GM23338 (cell line): ENCODE measurements at regions not wholly inside any gene's neighbourhood (a gene's known extent, or its start where the extent isn't known, plus 50 kb on each side); places are given as distances from the start of the nearest gene placed in this dataset.

Experiments used
- ATAC-seq: fragments of 200-7000 bp; cut with Tn5 transposase; 3 replicates; pipeline ENCODE4 v1.9.1; 2020
- DNase-seq: peaks from one replicate; pipeline ENCODE4 v3.0.0-alpha.2; 2015; ENCODE audit warnings: low spot score
- H2AFZ ChIP-seq: fragments of 200-600 bp; sonication (generic); 2 replicates; pipeline ENCODE4 v1.8.0; 2016; ENCODE audit warnings: antibody characterized with exemption, mild to moderate bottlenecking, moderate library complexity
- H3F3A ChIP-seq: fragments of 200-600 bp; sonication (generic); replicated peaks from 2 replicates; pipeline ENCODE4 v1.8.0; 2017; ENCODE audit warnings: antibody characterized with exemption, mixed run types, low read depth
- H3K27ac ChIP-seq: fragments of 200-600 bp; sonication (generic); 2 replicates; pipeline ENCODE4 v1.6.1; 2016; ENCODE audit warnings: low read depth
- H3K27me3 ChIP-seq: fragments of 200-600 bp; sonication (generic); 2 replicates; pipeline ENCODE4 v1.8.0; 2016; ENCODE audit warnings: mild to moderate bottlenecking, mixed run types, moderate library complexity; ENCODE audit not compliant: insufficient read depth
- H3K36me3 ChIP-seq: fragments of 200-600 bp; sonication (generic); 2 replicates; pipeline ENCODE4 v1.8.0; 2016; ENCODE audit warnings: mild to moderate bottlenecking; ENCODE audit not compliant: insufficient read depth
- H3K4me1 ChIP-seq: fragments of 200-600 bp; sonication (generic); 2 replicates; pipeline ENCODE4 v1.8.0; 2016; ENCODE audit warnings: mild to moderate bottlenecking, moderate library complexity; ENCODE audit not compliant: insufficient read depth
- H3K4me2 ChIP-seq: fragments of 200-600 bp; sonication (generic); 2 replicates; pipeline ENCODE4 v1.7.1; 2017; ENCODE audit warnings: mixed run types
- H3K4me3 ChIP-seq: fragments of 200-600 bp; sonication (generic); 2 replicates; pipeline ENCODE4 v1.6.1; 2016; ENCODE audit warnings: mixed run types
- H3K79me2 ChIP-seq: fragments of 200-600 bp; sonication (generic); replicated peaks from 2 replicates; pipeline ENCODE4 v1.8.0; 2017; ENCODE audit warnings: mild to moderate bottlenecking; ENCODE audit not compliant: insufficient read depth
- H3K9me2 ChIP-seq: fragments of 200-600 bp; sonication (generic); 2 replicates; pipeline ENCODE4 v1.8.0; 2017; ENCODE audit not compliant: insufficient read depth
- H4K20me1 ChIP-seq: fragments of 200-600 bp; sonication (generic); replicated peaks from 2 replicates; pipeline ENCODE4 v1.8.0; 2017; ENCODE audit warnings: mild to moderate bottlenecking; ENCODE audit not compliant: insufficient read depth
- H3K27ac Mint-ChIP-seq: 2 replicates; pipeline ENCODE4 v1.8.0; 2020; ENCODE audit warnings: inconsistent platforms, mild to moderate bottlenecking, moderate library complexity, mixed read lengths
- H3K27me3 Mint-ChIP-seq: 3 replicates; pipeline ENCODE4 v1.8.0; 2022; ENCODE audit warnings: low read depth, mild to moderate bottlenecking, moderate library complexity, mixed read lengths, inconsistent platforms; ENCODE audit not compliant: insufficient read depth, poor library complexity
- H3K36me3 Mint-ChIP-seq: 3 replicates; pipeline ENCODE4 v1.8.0; 2021; ENCODE audit warnings: low read depth, mild to moderate bottlenecking, inconsistent platforms, moderate library complexity, mixed read lengths
- H3K4me1 Mint-ChIP-seq: 3 replicates; pipeline ENCODE4 v1.8.0; 2020; ENCODE audit warnings: mild to moderate bottlenecking, inconsistent platforms, mixed read lengths
- H3K4me3 Mint-ChIP-seq: 3 replicates; pipeline ENCODE4 v1.8.0; 2021; ENCODE audit warnings: moderate library complexity, mild to moderate bottlenecking, inconsistent platforms, mixed read lengths
- H3K9me3 Mint-ChIP-seq: 3 replicates; pipeline ENCODE4 v1.8.0; 2020; ENCODE audit warnings: moderate library complexity, mild to moderate bottlenecking, inconsistent platforms, mixed read lengths
- CREB1 ChIP-seq: fragments of 250-450 bp; sonication (Bioruptor Pico); IDR thresholded peaks from 2 replicates; pipeline ENCODE4 v1.5.0; 2020; ENCODE audit warnings: low read depth, mild to moderate bottlenecking, moderate library complexity
- CTCF ChIP-seq, 2 experiments: fragments of 200-600 bp in 1 of 2; sonication (generic) in 1 of 2; conservative IDR thresholded peaks; 2 replicates each; pipeline versions ENCODE4 v1.5.1 to v1.6.1; 2016 to 2017; ENCODE audit warnings: antibody characterized with exemption in 2 of 2, low read depth in 2 of 2, mild to moderate bottlenecking in 2 of 2, moderate library complexity in 1 of 2
- ETS1 ChIP-seq: IDR thresholded peaks from 2 replicates; pipeline ENCODE4 v1.6.1; 2016; ENCODE audit warnings: antibody characterized with exemption
- EZH2 ChIP-seq: fragments of 200-600 bp; sonication (generic); IDR thresholded peaks from one replicate; pipeline ENCODE4 v1.8.0; 2017; ENCODE audit warnings: antibody characterized with exemption, mild to moderate bottlenecking, low read depth; ENCODE audit not compliant: unreplicated experiment
- EZH2phosphoT487 ChIP-seq: fragments of 200-600 bp; sonication (generic); IDR thresholded peaks from one replicate; pipeline ENCODE4 v1.8.1; 2018; ENCODE audit warnings: antibody characterized with exemption; ENCODE audit not compliant: unreplicated experiment
- JUNB ChIP-seq: IDR thresholded peaks from one replicate; pipeline ENCODE4 v1.6.1; 2016; ENCODE audit warnings: antibody characterized with exemption; ENCODE audit not compliant: unreplicated experiment
- NANOG ChIP-seq: IDR thresholded peaks from 2 replicates; pipeline ENCODE4 v1.6.1; 2016; ENCODE audit warnings: antibody characterized with exemption, borderline replicate concordance
- POLR2AphosphoS5 ChIP-seq: IDR thresholded peaks from 2 replicates; pipeline ENCODE4 v1.6.1; 2016; ENCODE audit warnings: antibody characterized with exemption, low read depth
- STAT1 ChIP-seq: IDR thresholded peaks from one replicate; pipeline ENCODE4 v1.6.1; 2016; ENCODE audit warnings: antibody characterized with exemption; ENCODE audit not compliant: unreplicated experiment
- ZNF331 ChIP-seq: fragments of 250-450 bp; sonication (Bioruptor Pico); IDR thresholded peaks from 2 replicates; pipeline ENCODE4 v1.5.0; 2020; ENCODE audit warnings: low read depth, mild to moderate bottlenecking, moderate library complexity
- TF ChIP-seq, protein P1 (sequence below): IDR thresholded peaks from one replicate; pipeline ENCODE4 v1.6.1; 2018; ENCODE audit warnings: antibody characterized with exemption; ENCODE audit not compliant: unreplicated experiment
- TF ChIP-seq, protein P2 (sequence below): fragments of 250-450 bp; sonication (Bioruptor Pico); IDR thresholded peaks from 2 replicates; pipeline ENCODE4 v1.5.0; 2020; ENCODE audit warnings: mild to moderate bottlenecking, moderate library complexity

DNA sequence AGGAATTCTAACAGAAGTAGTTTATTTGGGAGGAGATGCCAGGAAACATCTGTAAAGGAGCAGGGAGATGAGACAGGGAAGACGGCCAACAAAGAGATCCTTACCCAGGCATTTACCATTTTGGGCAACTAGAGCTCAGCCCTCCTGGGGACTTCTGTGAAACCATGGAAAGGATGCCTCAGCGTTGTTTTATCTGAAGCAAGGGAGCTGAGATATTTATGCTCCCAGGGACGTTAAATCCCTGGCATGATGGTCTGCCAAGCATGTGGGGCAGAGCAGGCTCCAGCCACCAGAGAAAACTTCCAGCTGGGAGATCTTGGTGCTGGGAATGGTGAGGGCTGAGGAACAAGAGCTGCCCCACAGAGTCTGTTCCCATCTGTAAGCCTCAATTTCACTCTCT lies 114.8 kb upstream of the FOXF1 start:
- Histone ChIP-seq H4K20me1 (no peaks in the 10 kb centered on the region), H3K79me2 (no peaks in the 10 kb centered on the region), H3K36me3 (no peaks in the 10 kb centered on the region), H3K27me3 (no peaks in the 10 kb centered on the region), H3K4me1 (peaks cover 11% of the 10 kb centered on the region; the same call in 1 of the 2 replicates), H2AFZ (no peak overlapping the region), H3K27ac (no peak overlapping the region), H3K9me2 (peaks cover 14% of the 10 kb centered on the region; the same call in 1 of the 2 replicates), H3K4me3 (no peak overlapping the region), H3K4me2 (no peak overlapping the region), H3F3A (no peaks in the 10 kb centered on the region)
- Mint-ChIP-seq H3K27ac (no peak overlapping the region), H3K36me3 (no peaks in the 10 kb centered on the region), H3K4me1 (peaks cover 16% of the 10 kb centered on the region), H3K9me3 (no peaks in the 10 kb centered on the region), H3K4me3 (no peak overlapping the region), H3K27me3 (peaks cover 8% of the 10 kb centered on the region)
- no peak for TF ChIP-seq NANOG
- TF ChIP-seq, protein P1, sequence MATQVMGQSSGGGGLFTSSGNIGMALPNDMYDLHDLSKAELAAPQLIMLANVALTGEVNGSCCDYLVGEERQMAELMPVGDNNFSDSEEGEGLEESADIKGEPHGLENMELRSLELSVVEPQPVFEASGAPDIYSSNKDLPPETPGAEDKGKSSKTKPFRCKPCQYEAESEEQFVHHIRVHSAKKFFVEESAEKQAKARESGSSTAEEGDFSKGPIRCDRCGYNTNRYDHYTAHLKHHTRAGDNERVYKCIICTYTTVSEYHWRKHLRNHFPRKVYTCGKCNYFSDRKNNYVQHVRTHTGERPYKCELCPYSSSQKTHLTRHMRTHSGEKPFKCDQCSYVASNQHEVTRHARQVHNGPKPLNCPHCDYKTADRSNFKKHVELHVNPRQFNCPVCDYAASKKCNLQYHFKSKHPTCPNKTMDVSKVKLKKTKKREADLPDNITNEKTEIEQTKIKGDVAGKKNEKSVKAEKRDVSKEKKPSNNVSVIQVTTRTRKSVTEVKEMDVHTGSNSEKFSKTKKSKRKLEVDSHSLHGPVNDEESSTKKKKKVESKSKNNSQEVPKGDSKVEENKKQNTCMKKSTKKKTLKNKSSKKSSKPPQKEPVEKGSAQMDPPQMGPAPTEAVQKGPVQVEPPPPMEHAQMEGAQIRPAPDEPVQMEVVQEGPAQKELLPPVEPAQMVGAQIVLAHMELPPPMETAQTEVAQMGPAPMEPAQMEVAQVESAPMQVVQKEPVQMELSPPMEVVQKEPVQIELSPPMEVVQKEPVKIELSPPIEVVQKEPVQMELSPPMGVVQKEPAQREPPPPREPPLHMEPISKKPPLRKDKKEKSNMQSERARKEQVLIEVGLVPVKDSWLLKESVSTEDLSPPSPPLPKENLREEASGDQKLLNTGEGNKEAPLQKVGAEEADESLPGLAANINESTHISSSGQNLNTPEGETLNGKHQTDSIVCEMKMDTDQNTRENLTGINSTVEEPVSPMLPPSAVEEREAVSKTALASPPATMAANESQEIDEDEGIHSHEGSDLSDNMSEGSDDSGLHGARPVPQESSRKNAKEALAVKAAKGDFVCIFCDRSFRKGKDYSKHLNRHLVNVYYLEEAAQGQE = no peak
- no peak for TF ChIP-seq EZH2phosphoT487
- no peak for TF ChIP-seq CREB1 (CRISPR knock-in tag)
- TF ChIP-seq STAT1 = no peak
- TF ChIP-seq ETS1 = no peak
- no peak for TF ChIP-seq EZH2
- TF ChIP-seq POLR2AphosphoS5 = no peak
- TF ChIP-seq ZNF331 (CRISPR knock-in tag) = no peak
- TF ChIP-seq CTCF (conservative IDR thresholded peaks at IDR 0.05; ENCODE audit: low read depth in 2 of 2) = no peak
- TF ChIP-seq, protein P2, sequence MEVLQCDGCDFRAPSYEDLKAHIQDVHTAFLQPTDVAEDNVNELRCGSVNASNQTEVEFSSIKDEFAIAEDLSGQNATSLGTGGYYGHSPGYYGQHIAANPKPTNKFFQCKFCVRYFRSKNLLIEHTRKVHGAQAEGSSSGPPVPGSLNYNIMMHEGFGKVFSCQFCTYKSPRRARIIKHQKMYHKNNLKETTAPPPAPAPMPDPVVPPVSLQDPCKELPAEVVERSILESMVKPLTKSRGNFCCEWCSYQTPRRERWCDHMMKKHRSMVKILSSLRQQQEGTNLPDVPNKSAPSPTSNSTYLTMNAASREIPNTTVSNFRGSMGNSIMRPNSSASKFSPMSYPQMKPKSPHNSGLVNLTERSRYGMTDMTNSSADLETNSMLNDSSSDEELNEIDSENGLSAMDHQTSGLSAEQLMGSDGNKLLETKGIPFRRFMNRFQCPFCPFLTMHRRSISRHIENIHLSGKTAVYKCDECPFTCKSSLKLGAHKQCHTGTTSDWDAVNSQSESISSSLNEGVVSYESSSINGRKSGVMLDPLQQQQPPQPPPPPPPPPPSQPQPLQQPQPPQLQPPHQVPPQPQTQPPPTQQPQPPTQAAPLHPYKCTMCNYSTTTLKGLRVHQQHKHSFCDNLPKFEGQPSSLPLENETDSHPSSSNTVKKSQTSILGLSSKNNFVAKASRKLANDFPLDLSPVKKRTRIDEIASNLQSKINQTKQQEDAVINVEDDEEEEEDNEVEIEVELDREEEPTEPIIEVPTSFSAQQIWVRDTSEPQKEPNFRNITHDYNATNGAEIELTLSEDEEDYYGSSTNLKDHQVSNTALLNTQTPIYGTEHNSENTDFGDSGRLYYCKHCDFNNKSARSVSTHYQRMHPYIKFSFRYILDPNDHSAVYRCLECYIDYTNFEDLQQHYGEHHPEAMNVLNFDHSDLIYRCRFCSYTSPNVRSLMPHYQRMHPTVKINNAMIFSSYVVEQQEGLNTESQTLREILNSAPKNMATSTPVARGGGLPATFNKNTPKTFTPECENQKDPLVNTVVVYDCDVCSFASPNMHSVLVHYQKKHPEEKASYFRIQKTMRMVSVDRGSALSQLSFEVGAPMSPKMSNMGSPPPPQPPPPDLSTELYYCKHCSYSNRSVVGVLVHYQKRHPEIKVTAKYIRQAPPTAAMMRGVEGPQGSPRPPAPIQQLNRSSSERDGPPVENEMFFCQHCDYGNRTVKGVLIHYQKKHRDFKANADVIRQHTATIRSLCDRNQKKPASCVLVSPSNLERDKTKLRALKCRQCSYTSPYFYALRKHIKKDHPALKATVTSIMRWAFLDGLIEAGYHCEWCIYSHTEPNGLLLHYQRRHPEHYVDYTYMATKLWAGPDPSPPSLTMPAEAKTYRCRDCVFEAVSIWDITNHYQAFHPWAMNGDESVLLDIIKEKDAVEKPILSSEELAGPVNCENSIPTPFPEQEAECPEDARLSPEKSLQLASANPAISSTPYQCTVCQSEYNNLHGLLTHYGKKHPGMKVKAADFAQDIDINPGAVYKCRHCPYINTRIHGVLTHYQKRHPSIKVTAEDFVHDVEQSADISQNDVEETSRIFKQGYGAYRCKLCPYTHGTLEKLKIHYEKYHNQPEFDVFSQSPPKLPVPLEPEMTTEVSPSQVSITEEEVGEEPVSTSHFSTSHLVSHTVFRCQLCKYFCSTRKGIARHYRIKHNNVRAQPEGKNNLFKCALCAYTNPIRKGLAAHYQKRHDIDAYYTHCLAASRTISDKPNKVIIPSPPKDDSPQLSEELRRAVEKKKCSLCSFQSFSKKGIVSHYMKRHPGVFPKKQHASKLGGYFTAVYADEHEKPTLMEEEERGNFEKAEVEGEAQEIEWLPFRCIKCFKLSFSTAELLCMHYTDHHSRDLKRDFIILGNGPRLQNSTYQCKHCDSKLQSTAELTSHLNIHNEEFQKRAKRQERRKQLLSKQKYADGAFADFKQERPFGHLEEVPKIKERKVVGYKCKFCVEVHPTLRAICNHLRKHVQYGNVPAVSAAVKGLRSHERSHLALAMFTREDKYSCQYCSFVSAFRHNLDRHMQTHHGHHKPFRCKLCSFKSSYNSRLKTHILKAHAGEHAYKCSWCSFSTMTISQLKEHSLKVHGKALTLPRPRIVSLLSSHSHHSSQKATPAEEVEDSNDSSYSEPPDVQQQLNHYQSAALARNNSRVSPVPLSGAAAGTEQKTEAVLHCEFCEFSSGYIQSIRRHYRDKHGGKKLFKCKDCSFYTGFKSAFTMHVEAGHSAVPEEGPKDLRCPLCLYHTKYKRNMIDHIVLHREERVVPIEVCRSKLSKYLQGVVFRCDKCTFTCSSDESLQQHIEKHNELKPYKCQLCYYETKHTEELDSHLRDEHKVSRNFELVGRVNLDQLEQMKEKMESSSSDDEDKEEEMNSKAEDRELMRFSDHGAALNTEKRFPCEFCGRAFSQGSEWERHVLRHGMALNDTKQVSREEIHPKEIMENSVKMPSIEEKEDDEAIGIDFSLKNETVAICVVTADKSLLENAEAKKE (CRISPR knock-in tag) = no peak
- TF ChIP-seq JUNB = no peak
- ATAC-seq = no peak
- DNase-seq = no peak
